ENCODE measurements at regions not wholly inside any gene's neighbourhood (a gene's known extent, or its start where the extent isn't known, plus 50 kb on each side); places are given as distances from the start of the nearest gene placed in this dataset.

DNA sequence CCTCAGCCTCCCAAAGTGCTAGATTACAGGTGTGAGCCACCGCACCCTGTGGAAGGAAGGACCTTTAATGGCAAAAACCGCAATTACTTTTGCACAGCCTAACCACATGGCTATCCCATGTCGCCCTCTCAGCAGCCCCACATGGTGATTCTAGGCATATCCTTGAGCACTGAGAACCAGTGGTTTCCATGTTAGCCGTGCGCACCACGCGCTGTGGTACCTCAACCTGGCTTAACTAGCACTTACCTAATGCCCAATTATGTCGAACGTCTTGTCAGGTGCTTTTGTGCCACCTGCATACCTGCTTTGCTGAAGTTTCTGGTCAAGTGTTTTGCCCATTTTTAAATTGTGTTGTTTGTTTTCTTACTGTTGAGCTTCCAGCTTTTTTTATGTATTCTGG is 697.9 kb downstream of the BRD1 start:
- Histone ChIP-seq H3K27me3 (peaks cover 0 to 44% (median 4%) of the 10 kb centered on the region in 3 donors), H3K9me3 (peaks cover 0 to 3% (median 0%) of the 10 kb centered on the region in 4 donors), H3K27ac (no peak overlapping the region), H3K36me3 (no peaks in the 10 kb centered on the region), H3K4me3 (no peak overlapping the region), H3K4me1 (no peaks in the 10 kb centered on the region)
- WGBS, 5 donors = 93 to 95% (median 95%) methylated on average over 9 of the region's 9 CpGs
- no peak for DNase-seq
- intact Hi-C loops (cut with DNase I; ENCODE audit: low total_unique reads) = no loop called here
- TF ChIP-seq, protein P1, sequence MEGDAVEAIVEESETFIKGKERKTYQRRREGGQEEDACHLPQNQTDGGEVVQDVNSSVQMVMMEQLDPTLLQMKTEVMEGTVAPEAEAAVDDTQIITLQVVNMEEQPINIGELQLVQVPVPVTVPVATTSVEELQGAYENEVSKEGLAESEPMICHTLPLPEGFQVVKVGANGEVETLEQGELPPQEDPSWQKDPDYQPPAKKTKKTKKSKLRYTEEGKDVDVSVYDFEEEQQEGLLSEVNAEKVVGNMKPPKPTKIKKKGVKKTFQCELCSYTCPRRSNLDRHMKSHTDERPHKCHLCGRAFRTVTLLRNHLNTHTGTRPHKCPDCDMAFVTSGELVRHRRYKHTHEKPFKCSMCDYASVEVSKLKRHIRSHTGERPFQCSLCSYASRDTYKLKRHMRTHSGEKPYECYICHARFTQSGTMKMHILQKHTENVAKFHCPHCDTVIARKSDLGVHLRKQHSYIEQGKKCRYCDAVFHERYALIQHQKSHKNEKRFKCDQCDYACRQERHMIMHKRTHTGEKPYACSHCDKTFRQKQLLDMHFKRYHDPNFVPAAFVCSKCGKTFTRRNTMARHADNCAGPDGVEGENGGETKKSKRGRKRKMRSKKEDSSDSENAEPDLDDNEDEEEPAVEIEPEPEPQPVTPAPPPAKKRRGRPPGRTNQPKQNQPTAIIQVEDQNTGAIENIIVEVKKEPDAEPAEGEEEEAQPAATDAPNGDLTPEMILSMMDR (IDR thresholded peaks at IDR 0.05) = no peak
- TF ChIP-seq EP300 (IDR thresholded peaks at IDR 0.05) (no peak), POLR2A (IDR thresholded peaks at IDR 0.05) (no peak), POLR2AphosphoS5 (IDR thresholded peaks at IDR 0.05) (no peak)

- WGBS, 5 donors = 92 to 95% (median 94%) methylated on average over 9 of the region's 9 CpGs
- intact Hi-C loops (cut with DNase I; ENCODE audit: low total_unique reads) = no loop called here
- Histone ChIP-seq H3K9me3 (peaks cover 0 to 3% (median 0%) of the 10 kb centered on the region in 4 donors), H3K36me3 (no peaks in the 10 kb centered on the region), H3K4me3 (no peak overlapping the region), H3K27me3 (peaks cover 0 to 36% (median 4%) of the 10 kb centered on the region in 3 donors), H3K4me1 (no peaks in the 10 kb centered on the region), H3K27ac (no peak overlapping the region)
- TF ChIP-seq, protein P1 (IDR thresholded peaks at IDR 0.05) = no peak
- no peak for TF ChIP-seq POLR2AphosphoS5 (IDR thresholded peaks at IDR 0.05)
- no peak for TF ChIP-seq POLR2A (IDR thresholded peaks at IDR 0.05)
- DNase-seq = no peak
These were observed 698.8 kb downstream of the BRD1 start for GRCh38 chr22:49128874-49129273.

DNA sequence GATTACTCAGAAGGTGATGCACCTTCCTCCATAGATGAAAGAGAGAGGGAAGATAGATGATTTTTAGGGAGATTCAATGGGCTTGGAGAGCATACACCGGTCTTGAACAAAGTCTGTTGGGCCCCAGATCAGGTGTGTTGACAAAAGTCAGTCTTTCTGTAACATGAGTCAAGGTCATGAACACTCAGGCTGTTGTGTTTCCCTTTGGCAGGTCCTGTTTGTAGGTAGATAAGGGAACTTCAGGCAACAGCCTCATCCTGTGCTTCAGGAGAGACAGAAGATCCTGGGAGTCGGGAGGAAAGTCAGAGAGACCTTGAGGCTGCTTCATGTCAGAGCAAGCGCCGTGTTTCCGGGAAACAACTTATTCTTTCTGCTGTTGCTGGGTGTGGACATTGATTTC is 703.1 kb downstream of the BRD1 start:
- WGBS, 5 donors = 32 to 46% (median 41%) methylated on average over 5 of the region's 5 CpGs
- H3K27me3 ChIP-seq = peaks cover 0 to 21% (median 0%) of the 10 kb centered on the region in 3 donors
- H3K4me3 ChIP-seq = no peak overlapping the region
- no peak for DNase-seq
- H3K27ac ChIP-seq = no peak overlapping the region
- H3K9me3 ChIP-seq = peaks cover 0 to 1% (median 0%) of the 10 kb centered on the region in 4 donors
- intact Hi-C loops (cut with DNase I; ENCODE audit: low total_unique reads) = no loop called here
- H3K36me3 ChIP-seq = no peaks in the 10 kb centered on the region
- TF ChIP-seq EP300 (IDR thresholded peaks at IDR 0.05) (no peak), POLR2AphosphoS5 (IDR thresholded peaks at IDR 0.05) (no peak), POLR2A (IDR thresholded peaks at IDR 0.05) (no peak)
- TF ChIP-seq, protein P1 (IDR thresholded peaks at IDR 0.05) = no peak
- H3K4me1 ChIP-seq = no peaks in the 10 kb centered on the region

GRCh38 chr22:49123621-49124192 is 704.0 kb downstream of the BRD1 start:
- Histone ChIP-seq H3K9me3 (no peaks in the 10 kb centered on the region), H3K4me3 (no peak overlapping the region), H3K36me3 (no peaks in the 10 kb centered on the region), H3K4me1 (no peaks in the 10 kb centered on the region), H3K27me3 (peaks cover 0 to 18% (median 0%) of the 10 kb centered on the region in 3 donors), H3K27ac (no peak overlapping the region)
- 64 to 79% (median 72%) methylated on average over 11 of the region's 11 CpGs for WGBS, 5 donors
- intact Hi-C loops (cut with DNase I; ENCODE audit: low total_unique reads) = no loop called here
- TF ChIP-seq POLR2A (IDR thresholded peaks at IDR 0.05) = no peak
- TF ChIP-seq, protein P1 (IDR thresholded peaks at IDR 0.05) = no peak
- no peak for TF ChIP-seq EP300 (IDR thresholded peaks at IDR 0.05)
- TF ChIP-seq POLR2AphosphoS5 (IDR thresholded peaks at IDR 0.05) = no peak
- DNase-seq = no peak
